A673 (cell line): ENCODE measurements at regions not wholly inside any gene's neighbourhood (a gene's known extent, or its start where the extent isn't known, plus 50 kb on each side); places are given as distances from the start of the nearest gene placed in this dataset.

Experiments used
- BruUV-seq: library from RNA; stranded (reverse); fragments of 400-500 nt; replicated peaks from 2 replicates; lab custom pipeline; 2021; lab: Mats Ljungman, UMichigan
- CTCF ChIA-PET: fragments of 300-600 bp; sonication (Branson Sonifier 250); formaldehyde crosslinking; loops from one replicate; lab custom pipeline; 2022; ENCODE audit warnings: antibody characterized with exemption; lab: Charles Lee
- POLR2A ChIA-PET: fragments of 300-600 bp; sonication (Branson Sonifier 250); formaldehyde crosslinking; loops from one replicate; lab custom pipeline; 2022; ENCODE audit warnings: antibody characterized with exemption; ENCODE audit not compliant: low non-redundant PET; lab: Charles Lee
- DNase-seq: peaks from one replicate; pipeline ENCODE4 v3.0.0-alpha.2; 2015; ENCODE audit warnings: low spot score
- H3K27ac ChIP-seq: fragments of 200-600 bp; sonication (generic); 2 replicates; pipeline ENCODE4 v1.5.1; 2016; ENCODE audit warnings: mixed run types, low read depth, mild to moderate bottlenecking, mixed read lengths, antibody characterized with exemption, low read length; ENCODE audit not compliant: poor library complexity, severe bottlenecking
- H3K27me3 ChIP-seq: fragments of 200-600 bp; sonication (generic); replicated peaks from 2 replicates; pipeline ENCODE4 v1.6.1; 2017; ENCODE audit warnings: mixed run types, low read depth, mild to moderate bottlenecking, mixed read lengths, antibody characterized with exemption, low read length; ENCODE audit not compliant: insufficient read depth, poor library complexity
- H3K36me3 ChIP-seq: fragments of 200-600 bp; sonication (generic); 2 replicates; pipeline ENCODE4 v1.6.1; 2016; ENCODE audit warnings: mixed run types, mild to moderate bottlenecking, mixed read lengths, antibody characterized with exemption, low read length; ENCODE audit not compliant: insufficient read depth, poor library complexity, severe bottlenecking
- H3K4me1 ChIP-seq: fragments of 200-600 bp; sonication (generic); 2 replicates; pipeline ENCODE4 v1.6.1; 2017; ENCODE audit warnings: mixed run types, mild to moderate bottlenecking, mixed read lengths, antibody characterized with exemption, low read length; ENCODE audit not compliant: insufficient read depth, poor library complexity, severe bottlenecking
- H3K4me3 ChIP-seq: fragments of 200-600 bp; sonication (generic); 2 replicates; pipeline ENCODE4 v1.5.1; 2016; ENCODE audit warnings: low read depth, mixed run types, mild to moderate bottlenecking, mixed read lengths, low read length; ENCODE audit not compliant: poor library complexity, severe bottlenecking
- H3K9me3 ChIP-seq: fragments of 200-600 bp; sonication (generic); 2 replicates; pipeline ENCODE4 v1.6.1; 2016; ENCODE audit warnings: mixed run types, low read depth, mild to moderate bottlenecking, mixed read lengths, antibody characterized with exemption, low read length; ENCODE audit not compliant: poor library complexity, severe bottlenecking
- CTCF ChIP-seq: fragments of 300-800, 200-600 bp; sonication (generic); conservative IDR thresholded peaks from 2 replicates; pipeline ENCODE4 v1.5.1; 2017; ENCODE audit warnings: low read depth, mild to moderate bottlenecking, antibody characterized with exemption, low read length, moderate library complexity, mixed read lengths
- EZH2 ChIP-seq: fragments of 200-600 bp; sonication (generic); IDR thresholded peaks from 2 replicates; pipeline ENCODE4 v1.6.1; 2017; ENCODE audit warnings: borderline replicate concordance, low read depth, mild to moderate bottlenecking, mixed read lengths, antibody characterized with exemption, low read length; ENCODE audit not compliant: poor library complexity, severe bottlenecking
- intact Hi-C: fragments of 100-400 bp; cut with micrococcal nuclease; formaldehyde crosslinking; loops from one replicate; pipeline ENCODE4 v1.10.0; 2022; ENCODE audit not compliant: unreplicated experiment

GRCh38 chr17:27072885-27073284 is 221.0 kb upstream of the WSB1 start:
- BruUV-seq = no TSS peak
- ChIA-PET POLR2A (no interaction called here), CTCF (no interaction called here)
- no peak overlapping the region for H3K27ac ChIP-seq
- intact Hi-C loops = no loop called here
- H3K9me3 ChIP-seq = no peaks in the 10 kb centered on the region
- no peaks in the 10 kb centered on the region for H3K27me3 ChIP-seq
- no peaks in the 10 kb centered on the region for H3K4me1 ChIP-seq
- no peak overlapping the region for H3K4me3 ChIP-seq
- H3K36me3 ChIP-seq = no peaks in the 10 kb centered on the region
- no peak for DNase-seq
- TF ChIP-seq EZH2 (no peak), CTCF (no peak)

- H3K27me3 ChIP-seq = no peaks in the 10 kb centered on the region
- CTCF ChIA-PET = no interaction called here
- H3K36me3 ChIP-seq = no peaks in the 10 kb centered on the region
- POLR2A ChIA-PET = no interaction called here
- DNase-seq = no peak
- no TSS peak for BruUV-seq
- H3K4me3 ChIP-seq = no peak overlapping the region
- no peak overlapping the region for H3K27ac ChIP-seq
- intact Hi-C loops = no loop called here
- no peaks in the 10 kb centered on the region for H3K4me1 ChIP-seq
- TF ChIP-seq EZH2 (no peak), CTCF (no peak)
- H3K9me3 ChIP-seq = no peaks in the 10 kb centered on the region
Observed at GRCh38 chr17:27076814-27077213, 217.1 kb upstream of the WSB1 start.

GRCh38 chr17:27078296-27078695 is 215.6 kb upstream of the WSB1 start:
- no TSS peak for BruUV-seq
- H3K4me1 ChIP-seq = no peaks in the 10 kb centered on the region
- no peak for DNase-seq
- no peak for TF ChIP-seq EZH2
- TF ChIP-seq CTCF = no peak
- no peaks in the 10 kb centered on the region for H3K36me3 ChIP-seq
- intact Hi-C loops = no loop called here
- H3K27me3 ChIP-seq = no peaks in the 10 kb centered on the region
- H3K4me3 ChIP-seq = no peak overlapping the region
- ChIA-PET CTCF (no interaction called here), POLR2A (no interaction called here)
- H3K9me3 ChIP-seq = no peaks in the 10 kb centered on the region
- no peak overlapping the region for H3K27ac ChIP-seq
